ENCODE measurements at regions not wholly inside any gene's neighbourhood (a gene's known extent, or its start where the extent isn't known, plus 50 kb on each side); places are given as distances from the start of the nearest gene placed in this dataset.

- no peak for TF ChIP-seq CTCF (IDR thresholded peaks at IDR 0.05)
- no peak for TF ChIP-seq POLR2AphosphoS5 (IDR thresholded peaks at IDR 0.05)
These were observed 841.1 kb downstream of the USP25 start for GRCh38 chr21:16570856-16571255.

Measured in suprapubic skin (tissue), 3 donors.